ENCODE measurements at regions not wholly inside any gene's neighbourhood (a gene's known extent, or its start where the extent isn't known, plus 50 kb on each side); places are given as distances from the start of the nearest gene placed in this dataset.
"Not testable (repeated sequence)": the region's sequence is repeated elsewhere in the genome, so short reads cannot be mapped to it uniquely, and the experiment has no call there.

DNA sequence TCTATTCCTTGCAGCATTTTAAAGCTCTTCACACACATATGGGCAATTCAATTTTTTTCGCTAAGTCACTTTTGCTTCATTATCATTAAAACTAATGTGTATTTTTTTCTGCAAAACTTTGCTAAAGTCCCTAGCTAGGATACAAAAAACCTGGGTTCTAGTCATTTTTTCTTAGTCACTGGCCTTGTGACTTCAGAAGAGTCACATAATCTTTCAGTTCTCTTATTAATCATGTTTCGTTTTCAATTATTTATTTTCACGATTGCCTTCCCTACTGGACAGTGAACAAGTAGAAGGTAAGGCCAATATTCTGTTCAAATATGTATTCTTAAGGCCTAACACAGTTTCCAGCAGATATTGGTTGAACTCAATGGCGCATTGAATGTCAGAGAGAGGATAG lies 60.9 kb upstream of the CYRIA start:
- no peak for DNase-seq (ENCODE audit: low read depth)

DNA sequence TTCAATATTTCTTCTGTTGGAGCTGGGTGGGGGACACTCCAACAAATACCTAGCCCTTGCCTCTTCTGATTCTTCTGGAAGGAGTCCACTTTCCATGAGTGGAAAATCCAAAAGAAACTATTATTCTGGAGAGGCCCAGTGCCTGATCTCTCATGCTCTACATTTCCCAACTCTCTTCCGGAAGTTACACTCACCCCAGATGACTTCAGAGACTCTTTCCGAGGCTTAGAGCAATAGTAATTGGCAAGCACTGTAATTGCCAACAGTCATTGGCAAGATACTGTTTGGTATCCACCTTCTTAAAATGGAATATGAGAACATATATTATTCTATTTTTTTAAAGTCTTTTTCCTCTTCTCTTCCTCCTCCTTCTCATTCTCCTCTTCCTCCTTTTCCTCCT lies 60.5 kb upstream of the CYRIA start:
- DNase-seq (ENCODE audit: low read depth): no peak

DNA sequence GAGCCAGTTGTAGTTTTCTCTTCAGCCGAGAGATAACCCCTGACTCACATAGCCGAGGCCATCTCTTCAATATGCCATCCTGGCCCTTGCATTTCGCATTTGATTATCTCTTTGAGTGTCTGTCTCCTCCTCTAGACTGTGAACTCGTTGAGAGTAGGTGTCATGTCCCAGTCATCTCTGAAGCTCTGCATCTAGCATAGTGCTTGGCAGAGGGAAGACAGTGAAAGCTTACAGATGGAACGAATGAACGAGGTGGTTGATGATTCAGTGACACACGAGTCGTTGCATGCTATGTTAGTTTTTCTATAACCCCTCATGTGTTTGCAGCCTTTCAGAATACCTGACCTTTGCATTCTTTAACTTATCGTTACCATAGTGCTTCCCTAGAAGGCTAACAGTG lies 59.9 kb upstream of the CYRIA start:
- no peak for DNase-seq (ENCODE audit: low read depth)

DNA sequence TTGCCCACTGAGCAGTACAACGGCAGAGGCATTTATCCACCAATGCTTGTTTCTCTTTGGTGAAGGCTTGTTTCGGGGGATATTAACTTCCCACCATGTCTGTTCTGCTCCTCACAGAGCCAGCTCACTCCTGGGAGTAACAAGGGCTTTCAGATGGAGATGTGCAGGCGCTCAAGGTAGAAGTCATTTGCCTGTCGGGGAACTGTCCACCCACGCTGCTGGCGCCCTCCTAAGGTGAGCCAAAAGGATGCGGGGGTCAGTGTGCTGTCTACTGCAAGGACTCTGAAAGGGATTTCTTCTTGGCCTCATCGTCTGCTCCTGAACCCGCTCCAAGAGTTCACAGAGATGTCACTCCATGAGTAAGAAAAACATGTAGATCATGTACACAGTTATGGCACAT lies 57.0 kb upstream of the CYRIA start:
- DNase-seq (ENCODE audit: low read depth): no peak

DNA sequence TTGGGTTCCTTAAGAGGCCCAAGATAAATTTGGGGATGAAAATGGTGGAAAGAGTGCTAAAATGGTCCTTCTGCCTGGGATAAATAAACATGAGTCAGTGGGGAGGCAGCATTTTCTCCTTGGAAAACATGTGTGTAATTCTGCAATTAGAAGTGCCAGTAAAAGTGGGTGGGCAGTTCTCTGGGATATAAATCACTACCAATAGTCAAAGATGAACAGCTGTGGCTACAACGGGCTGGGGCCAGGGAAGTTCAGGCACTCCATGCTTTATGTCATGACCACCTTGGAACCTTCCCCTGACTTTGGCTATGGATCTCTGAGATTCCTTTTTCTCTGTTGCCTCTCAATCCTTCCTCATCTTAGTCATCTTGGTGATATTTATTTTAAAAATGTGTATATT lies 56.5 kb upstream of the CYRIA start:
- no peak for DNase-seq (ENCODE audit: low read depth)

DNA sequence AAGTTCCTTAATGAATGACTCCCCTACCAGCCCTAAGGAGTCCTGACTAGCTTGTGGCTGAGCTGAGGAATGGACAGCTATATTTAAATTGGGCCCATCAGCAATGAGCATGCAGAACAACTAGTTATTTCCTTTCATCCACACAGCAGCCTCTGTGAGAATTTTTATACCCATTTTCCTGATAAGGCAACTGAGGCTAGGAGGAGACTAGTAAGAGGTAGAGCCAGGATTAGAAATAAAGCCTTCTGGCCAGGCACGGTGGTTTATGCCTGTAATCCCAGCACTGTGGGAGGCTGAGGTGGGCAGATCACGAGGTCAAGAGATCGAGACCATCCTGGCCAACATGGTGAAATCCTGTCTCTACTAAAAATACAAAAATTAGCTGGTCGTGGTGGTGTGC lies 55.9 kb upstream of the CYRIA start:
- not testable (repeated sequence) for DNase-seq (ENCODE audit: low read depth)

DNA sequence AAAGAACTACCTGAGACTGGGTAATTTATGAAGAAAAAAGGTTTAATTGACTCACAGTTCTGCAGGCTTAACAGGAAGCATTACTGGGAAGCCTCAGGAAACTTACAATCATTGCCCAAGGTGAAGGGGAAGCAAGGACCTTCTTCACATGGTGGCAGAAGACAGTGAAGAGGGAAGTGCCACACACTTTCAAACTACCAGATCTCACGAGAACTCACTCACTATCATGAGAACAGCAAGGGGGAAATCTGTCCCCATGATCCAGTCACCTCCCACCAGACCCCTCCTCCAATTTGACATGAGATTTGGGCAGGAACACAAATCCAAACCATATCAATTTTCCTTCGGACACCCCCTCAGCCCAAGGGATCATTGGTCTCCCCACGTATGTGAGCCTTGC lies 55.1 kb upstream of the CYRIA start:
- DNase-seq (ENCODE audit: low read depth): not testable (repeated sequence)

DNA sequence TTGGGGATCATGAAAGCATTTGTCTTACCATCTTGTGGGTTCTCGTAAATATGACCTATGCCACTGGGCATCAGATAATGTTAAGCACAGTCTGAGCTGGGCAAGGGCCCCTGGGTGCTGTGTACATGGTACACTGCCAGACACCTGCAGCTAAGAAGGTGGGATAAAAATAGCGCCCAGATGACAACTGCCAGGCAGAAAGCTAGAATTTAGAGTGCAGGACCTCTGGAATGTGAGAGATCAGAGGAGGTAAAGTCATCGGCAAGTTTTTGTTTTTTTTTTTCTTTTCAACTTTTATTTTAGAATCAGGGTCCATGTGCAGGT lies 53.8 kb upstream of the CYRIA start:
- DNase-seq (ENCODE audit: low read depth): no peak

DNA sequence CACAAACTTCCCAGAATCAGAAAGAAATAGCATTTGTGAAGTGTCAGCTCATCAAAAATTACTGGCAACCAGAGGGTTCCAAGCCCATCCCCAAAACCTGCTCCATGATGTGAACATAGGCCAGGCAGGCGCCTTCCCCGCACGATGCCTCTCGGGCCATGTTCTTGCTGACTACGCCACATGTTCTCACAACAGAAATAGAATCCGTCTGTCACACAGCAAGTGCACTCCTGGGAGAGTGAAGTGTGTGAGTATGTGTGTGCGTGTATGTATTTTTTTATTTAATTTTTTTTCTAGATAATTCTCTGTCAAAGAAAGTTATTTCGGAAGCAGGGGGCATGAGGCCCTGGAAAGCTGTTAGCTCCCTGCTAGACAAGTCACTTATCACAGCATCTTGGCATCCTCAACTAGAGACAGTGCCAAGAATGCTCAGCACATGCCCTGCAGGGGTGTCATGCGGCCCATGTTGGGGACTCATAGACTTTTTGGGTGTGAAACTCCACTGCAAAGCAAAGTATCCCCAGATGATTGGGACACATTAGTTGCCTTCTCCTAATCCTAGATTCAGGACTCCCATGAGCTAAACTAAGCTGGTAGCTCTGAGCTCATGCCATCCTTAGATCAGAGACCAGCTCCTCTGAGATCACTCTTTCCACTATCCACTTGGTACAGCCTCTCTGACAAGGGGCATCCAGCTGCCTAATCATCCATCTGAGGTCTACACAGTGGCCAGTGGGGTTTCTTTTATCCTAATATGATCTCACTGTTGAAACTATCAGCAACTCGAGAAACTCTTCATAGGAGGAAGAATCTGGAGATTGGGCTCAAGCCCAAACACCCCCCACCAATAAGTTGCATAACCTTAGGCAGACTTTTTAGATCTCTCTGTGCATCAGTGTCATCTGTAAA lies 53.2 kb upstream of the CYRIA start:
- no peak for DNase-seq (ENCODE audit: low read depth)

DNA sequence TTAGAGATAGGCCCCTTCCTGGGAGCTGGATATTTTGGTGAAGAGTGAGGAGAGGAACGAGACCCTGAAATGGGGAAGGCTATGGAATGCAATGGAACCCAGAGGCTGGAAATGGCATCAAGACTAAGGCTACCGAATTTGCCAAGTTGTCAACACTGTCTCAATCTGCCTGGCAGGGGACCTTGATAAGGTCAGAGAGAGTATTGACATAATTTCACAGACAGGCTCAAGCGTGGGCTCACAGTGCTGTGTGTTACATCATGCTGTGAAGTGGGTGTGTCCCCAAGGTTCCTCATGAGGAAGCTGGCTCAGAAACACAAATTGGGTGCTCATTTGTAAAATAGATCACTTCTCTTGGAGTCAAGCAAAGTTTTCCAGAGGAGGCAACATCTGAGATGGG lies 51.8 kb upstream of the CYRIA start:
- DNase-seq (ENCODE audit: low read depth): no peak

DNA sequence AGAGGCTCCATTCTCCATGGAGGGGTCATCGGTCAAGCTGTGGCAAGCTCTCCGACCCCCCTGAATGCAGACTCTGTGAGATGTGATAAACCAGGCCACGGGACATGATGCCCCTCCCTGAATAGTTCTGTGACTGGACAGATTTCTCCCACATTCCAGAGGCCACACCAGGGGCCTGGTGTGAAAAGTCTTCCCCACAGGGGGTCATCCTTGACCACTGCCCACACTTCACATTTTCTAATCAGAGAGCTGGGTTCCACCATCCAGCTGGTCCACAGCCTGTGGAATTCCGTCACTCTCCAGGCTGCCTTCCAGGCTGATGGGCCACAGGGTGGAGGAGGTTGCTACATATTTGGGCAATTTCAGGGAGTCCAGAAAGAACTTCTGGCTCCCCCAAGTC lies 51.3 kb upstream of the CYRIA start:
- no peak for DNase-seq (ENCODE audit: low read depth)

DNA sequence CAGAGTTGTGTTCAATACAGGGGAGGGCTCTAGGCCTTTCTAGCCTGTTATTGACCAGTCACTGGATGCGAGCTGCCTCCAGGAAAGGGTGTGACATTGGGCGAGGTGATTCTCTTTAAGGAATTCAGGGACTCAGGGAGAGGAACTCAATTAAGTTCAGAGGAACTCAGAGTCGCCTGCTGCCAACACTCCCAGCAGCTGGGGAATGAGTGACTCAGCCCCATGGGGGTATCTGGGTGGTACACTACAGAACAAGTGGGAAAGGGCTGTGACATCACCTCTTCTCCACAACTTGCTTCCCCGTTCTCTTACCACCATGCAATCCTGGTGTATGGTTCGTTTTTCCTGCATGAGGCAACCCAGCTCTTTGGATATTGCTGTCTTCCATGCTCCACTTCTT lies 50.4 kb upstream of the CYRIA start:
- no peak for DNase-seq (ENCODE audit: low read depth)

All from amniotic epithelial cell (primary cell).